Heart left ventricle (tissue), 16 donors: ENCODE measurements at regions not wholly inside any gene's neighbourhood (a gene's known extent, or its start where the extent isn't known, plus 50 kb on each side); places are given as distances from the start of the nearest gene placed in this dataset.

Source experiments
- ATAC-seq, 4 donors: fragments of 200-7000 bp; cut with Tn5 transposase; one replicate each; pipeline ENCODE4 v1.9.1; 2020 to 2022; ENCODE audit warnings: moderate library complexity in 4 of 4, mild to moderate bottlenecking in 3 of 4, moderate number of reproducible peaks in 1 of 4
- DNase-seq, 5 donors: peaks; one replicate each; pipeline ENCODE4 v3.0.0-alpha.2; 2020
- H3K27ac ChIP-seq, 12 donors: fragments of 200-600 bp; sonication (generic) in 4 of 12; one replicate each; pipeline versions ENCODE4 v1.5.0 to v1.8.0; 2016 to 2022; ENCODE audit warnings: mild to moderate bottlenecking in 2 of 12
- H3K27me3 ChIP-seq, 9 donors: fragments of 200-600 bp; sonication (generic) in 2 of 9; one replicate each; pipeline versions ENCODE4 v1.5.1 to v1.8.0; 2016 to 2022; ENCODE audit warnings: mild to moderate bottlenecking in 3 of 9
- H3K36me3 ChIP-seq, 9 donors: fragments of 200-600 bp; sonication (generic) in 2 of 9; one replicate each; pipeline versions ENCODE4 v1.5.0 to v1.8.0; 2018 to 2022; ENCODE audit warnings: mild to moderate bottlenecking in 2 of 9
- H3K4me1 ChIP-seq, 12 donors: fragments of 200-600 bp; sonication (generic) in 4 of 12; one replicate each; pipeline versions ENCODE4 v1.5.0 to v1.8.0; 2016 to 2022; ENCODE audit warnings: mild to moderate bottlenecking in 3 of 12
- H3K4me3 ChIP-seq, 12 donors: fragments of 200-600 bp; sonication (generic) in 4 of 12; one replicate each; pipeline versions ENCODE4 v1.5.0 to v1.8.0; 2017 to 2022; ENCODE audit warnings: mild to moderate bottlenecking in 9 of 12, moderate library complexity in 4 of 12
- H3K9me3 ChIP-seq, 12 donors: fragments of 200-600 bp; sonication (generic) in 4 of 12; one replicate each; pipeline versions ENCODE4 v1.5.0 to v1.8.0; 2016 to 2022; ENCODE audit warnings: mild to moderate bottlenecking in 1 of 12
- CTCF ChIP-seq, 12 donors: fragments of 200-600 bp; sonication (generic) in 4 of 12; IDR thresholded peaks; one replicate each; pipeline versions ENCODE4 v1.5.0 to v1.8.0; 2018 to 2022; ENCODE audit warnings: antibody characterized with exemption in 12 of 12, mild to moderate bottlenecking in 5 of 12
- POLR2A ChIP-seq, 2 donors: fragments of 450-650 bp; IDR thresholded peaks; one replicate each; pipeline ENCODE4 v1.6.1; 2017; ENCODE audit warnings: antibody characterized with exemption in 2 of 2, mild to moderate bottlenecking in 2 of 2, moderate library complexity in 2 of 2
- WGBS, 4 donors: extraction: QIAGEN DNeasy Blood & Tissue Kit in 2 of 4; methylation state at CpG; one replicate each; pipeline versions ENCODE4 v1.1.5 to v1.1.7; 2013 to 2018; 5-methylcytosine and 5-hydroxymethylcytosine counted together
- intact Hi-C, 10 donors: fragments of 100-400 bp; cut with DNase I; formaldehyde crosslinking; loops; one replicate each; pipeline versions ENCODE4 v1.11.1 to v1.14.2; 2022
- donor health status: ischemic (EF 13 %, LVEDD 7.1; RV severe dilation, severe dysfunction).
- donor health status: healthy with polysubstance abuse.
- donor health status: DM: no; HTN: yes; CAD: no.
- donor health status: DM: no; HTN: no; CAD: no.
- donor health status: ischemic (EF 25% LVEDD 6.9; RV normal size, moderate dysfunction).
- donor health status: ischemic (EF 25% LVEDD 5.7; RV mildly dilated, moderate dysfunction).
- donor health status: healthy.
- donor health status: DM: yes; HTN: yes; CAD: no.
- donor health status: ischemic (EF 35%, LVEDD 5.7; RV mildly dilated, moderate dysfunction).
- donor health status: nonischemic (EF 11% LVEDD 7.7; RV severe dilation, severe dysfunction).
- donor health status: DM: yes; HTN: yes; CAD: no.
- donor health status: PGD.
- donor health status: ischemic (EF 29% LVEDD 5.4; RV normal size, mild dysfunction).
- donor health status: nonischemic (EF 23%, LVEDD 6.1; RV moderate dilation, normal function).

- Histone ChIP-seq H3K4me1 (peaks cover 0 to 6% (median 0%) of the 10 kb centered on the region in 12 donors), H3K27me3 (peaks cover 0 to 29% (median 3%) of the 10 kb centered on the region in 9 donors), H3K27ac (no peak overlapping the region), H3K36me3 (no peaks in the 10 kb centered on the region), H3K4me3 (no peak overlapping the region), H3K9me3 (no peaks in the 10 kb centered on the region)
- TF ChIP-seq POLR2A (IDR thresholded peaks at IDR 0.05): no peak
- TF ChIP-seq CTCF (IDR thresholded peaks at IDR 0.05): no peak
- no peak for ATAC-seq
- intact Hi-C loops: loop anchor here in 1 of 10 donors (10.0 kb wide), 1 partner anchor 1013 kb away; no protein-coding TSS in a partner anchor
- WGBS, 4 donors: 83 to 89% (median 88%) methylated on average over 4 of the region's 4 CpGs
- no peak for DNase-seq
Observed at GRCh38 chr7:155221547-155221946, 76.1 kb upstream of the INSIG1 start.

DNA sequence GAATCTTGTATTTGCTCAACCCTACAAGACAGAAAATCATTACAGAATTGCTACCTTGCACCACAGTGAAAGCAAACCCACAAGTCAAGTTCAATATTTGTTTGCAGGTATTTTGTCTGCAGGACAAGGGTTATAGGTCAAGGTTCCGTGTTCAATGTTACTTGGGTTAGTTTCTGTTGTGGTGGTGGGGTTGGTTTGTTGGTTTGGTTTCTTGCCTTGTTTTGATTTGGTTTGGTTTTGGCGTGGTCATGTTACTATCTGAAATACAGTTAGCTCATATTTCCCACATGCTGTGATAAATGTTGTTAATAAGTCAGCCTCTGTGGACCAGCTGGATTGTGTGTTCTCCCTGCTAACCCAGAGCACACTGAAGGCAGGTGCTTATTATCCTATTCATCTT, 75.6 kb upstream of the INSIG1 start:
- Histone ChIP-seq H3K27ac (no peak overlapping the region), H3K9me3 (no peaks in the 10 kb centered on the region), H3K4me3 (no peak overlapping the region), H3K4me1 (peaks cover 0 to 6% (median 0%) of the 10 kb centered on the region in 12 donors), H3K36me3 (no peaks in the 10 kb centered on the region), H3K27me3 (peaks cover 0 to 32% (median 3%) of the 10 kb centered on the region in 9 donors)
- 67 to 92% (median 86%) methylated on average over 2 of the region's 2 CpGs for WGBS, 4 donors
- DNase-seq (no peak), ATAC-seq (no peak)
- no peak for TF ChIP-seq POLR2A (IDR thresholded peaks at IDR 0.05)
- no peak for TF ChIP-seq CTCF (IDR thresholded peaks at IDR 0.05)
- intact Hi-C loops: loop anchor here in 1 of 10 donors (10.0 kb wide), 1 partner anchor 1013 kb away; no protein-coding TSS in a partner anchor

- DNase-seq: no peak
- intact Hi-C loops: loop anchor here in 1 of 10 donors (10.0 kb wide), 1 partner anchor 1012 kb away; no protein-coding TSS in a partner anchor
- Histone ChIP-seq H3K4me3 (no peak overlapping the region), H3K27me3 (peaks cover 0 to 33% (median 3%) of the 10 kb centered on the region in 9 donors), H3K27ac (no peak overlapping the region), H3K36me3 (no peaks in the 10 kb centered on the region), H3K9me3 (no peaks in the 10 kb centered on the region), H3K4me1 (peaks cover 0 to 6% (median 0%) of the 10 kb centered on the region in 12 donors)
- WGBS, 4 donors: 85 to 96% (median 92%) methylated on average over 5 of the region's 5 CpGs
- TF ChIP-seq POLR2A (IDR thresholded peaks at IDR 0.05) (no peak), CTCF (IDR thresholded peaks at IDR 0.05) (no peak)
- no peak for ATAC-seq
Observed at GRCh38 chr7:155222573-155222972, 75.1 kb upstream of the INSIG1 start.

DNA sequence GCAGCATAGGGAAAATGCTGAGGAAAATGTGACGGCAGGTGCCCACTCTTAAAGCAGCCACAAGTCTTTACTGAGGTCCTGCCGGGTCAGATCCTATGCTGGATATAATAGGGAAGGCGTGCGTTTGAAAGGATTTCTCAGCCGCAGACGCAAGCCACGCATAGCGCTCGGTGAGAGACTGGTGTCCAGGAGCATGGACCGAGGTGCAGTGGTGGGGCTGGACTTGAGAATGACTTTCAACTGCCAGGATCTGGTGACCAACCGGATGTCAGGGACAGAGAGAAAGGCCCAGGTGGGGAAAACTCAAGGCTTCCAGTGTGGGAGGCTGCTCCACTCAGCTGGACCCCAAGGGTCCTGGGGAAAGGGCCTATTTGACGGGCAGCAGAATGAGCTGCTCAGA, 74.7 kb upstream of the INSIG1 start:
- Histone ChIP-seq H3K36me3 (no peaks in the 10 kb centered on the region), H3K4me1 (peaks cover 0 to 6% (median 0%) of the 10 kb centered on the region in 12 donors), H3K4me3 (no peak overlapping the region), H3K9me3 (no peaks in the 10 kb centered on the region), H3K27ac (no peak overlapping the region), H3K27me3 (peaks cover 0 to 33% (median 3%) of the 10 kb centered on the region in 9 donors)
- 95 to 96% (median 95%) methylated on average over 12 of the region's 12 CpGs for WGBS, 4 donors
- intact Hi-C loops: loop anchor here in 1 of 10 donors (10.0 kb wide), 1 partner anchor 1012 kb away; no protein-coding TSS in a partner anchor
- ATAC-seq (no peak), DNase-seq (no peak)
- TF ChIP-seq POLR2A (IDR thresholded peaks at IDR 0.05): no peak

- Histone ChIP-seq H3K9me3 (no peaks in the 10 kb centered on the region), H3K4me1 (peaks cover 0 to 6% (median 0%) of the 10 kb centered on the region in 12 donors), H3K36me3 (no peaks in the 10 kb centered on the region), H3K4me3 (no peak overlapping the region), H3K27ac (no peak overlapping the region), H3K27me3 (peaks cover 0 to 28% (median 2%) of the 10 kb centered on the region in 9 donors)
- DNase-seq (no peak), ATAC-seq (no peak)
- WGBS, 4 donors: 78 to 85% (median 83%) methylated on average over 3 of the region's 3 CpGs
- intact Hi-C loops: loop anchor here in 1 of 10 donors (10.0 kb wide), 1 partner anchor 1011 kb away; no protein-coding TSS in a partner anchor
- no peak for TF ChIP-seq POLR2A (IDR thresholded peaks at IDR 0.05)
- no peak for TF ChIP-seq CTCF (IDR thresholded peaks at IDR 0.05)
Observed at GRCh38 chr7:155223503-155223902, 74.2 kb upstream of the INSIG1 start.
